ENCODE measurements at regions not wholly inside any gene's neighbourhood (a gene's known extent, or its start where the extent isn't known, plus 50 kb on each side); places are given as distances from the start of the nearest gene placed in this dataset.

DNA sequence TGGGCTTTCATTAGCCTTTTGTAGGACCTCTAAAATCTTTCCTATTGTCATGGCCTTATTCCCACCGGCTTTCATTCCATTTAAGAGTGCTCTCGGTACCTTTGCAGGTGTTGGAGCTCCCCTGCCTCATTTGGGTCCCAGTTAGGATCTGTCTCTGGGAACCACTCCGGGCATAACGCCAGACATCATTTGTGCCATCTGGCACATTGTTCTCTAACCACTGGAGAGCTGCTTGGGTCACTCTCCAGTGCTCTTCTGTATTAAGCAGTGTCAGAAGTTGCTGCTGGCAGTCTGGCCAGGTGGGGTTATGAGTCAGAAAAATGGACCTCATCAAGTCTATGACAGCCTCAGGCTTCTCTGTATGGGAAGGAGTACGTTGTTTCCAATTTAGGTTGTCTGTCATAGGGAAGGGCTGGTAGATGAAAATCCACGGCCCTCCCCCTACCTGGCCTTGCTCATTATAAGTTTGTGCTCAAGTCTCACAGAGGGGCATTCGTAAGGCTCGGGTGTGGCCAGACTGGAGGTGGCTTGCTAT, 62.9 kb upstream of the MOCS1 start:
- no peak overlapping the region for H3K27ac ChIP-seq
- 0 out of 2 replicates have a peak, but pooled peaks cover 5% of the 10 kb centered on the region for H3K9me3 ChIP-seq (ENCODE audit: insufficient read depth, low read depth)
- H3K4me3 ChIP-seq = no peak overlapping the region
- intact Hi-C loops (cut with micrococcal nuclease; ENCODE audit: unreplicated experiment) = no loop called here
- no peaks in the 10 kb centered on the region for H4K20me1 ChIP-seq (ENCODE audit: insufficient read depth)
- H3K27me3 ChIP-seq (ENCODE audit: insufficient read depth, low read depth) = no peaks in the 10 kb centered on the region
- no peaks in the 10 kb centered on the region for H3K36me3 ChIP-seq (ENCODE audit: low read depth)
- H3K9me2 ChIP-seq (ENCODE audit: insufficient read depth) = no peaks in the 10 kb centered on the region
- H3K4me1 ChIP-seq (replicated peaks; ENCODE audit: insufficient read depth) = no peaks in the 10 kb centered on the region
- no peak for DNase-seq
- H2AFZ ChIP-seq = no peak overlapping the region
- TF ChIP-seq CTCF (conservative IDR thresholded peaks at IDR 0.05) (no peak), EZH2 (IDR thresholded peaks at IDR 0.05; ENCODE audit: low read depth) (no peak)
- POLR2A ChIA-PET (ENCODE audit: unreplicated experiment) = no interaction called here
- no peaks in the 10 kb centered on the region for H3K79me2 ChIP-seq (ENCODE audit: low read depth)
- H3F3A ChIP-seq (ENCODE audit: insufficient read depth, low read depth) = no peaks in the 10 kb centered on the region
- CTCF ChIA-PET = no interaction called here
- BruUV-seq (replicated peaks) = no TSS peak
- H3K4me2 ChIP-seq = no peak overlapping the region

DNA sequence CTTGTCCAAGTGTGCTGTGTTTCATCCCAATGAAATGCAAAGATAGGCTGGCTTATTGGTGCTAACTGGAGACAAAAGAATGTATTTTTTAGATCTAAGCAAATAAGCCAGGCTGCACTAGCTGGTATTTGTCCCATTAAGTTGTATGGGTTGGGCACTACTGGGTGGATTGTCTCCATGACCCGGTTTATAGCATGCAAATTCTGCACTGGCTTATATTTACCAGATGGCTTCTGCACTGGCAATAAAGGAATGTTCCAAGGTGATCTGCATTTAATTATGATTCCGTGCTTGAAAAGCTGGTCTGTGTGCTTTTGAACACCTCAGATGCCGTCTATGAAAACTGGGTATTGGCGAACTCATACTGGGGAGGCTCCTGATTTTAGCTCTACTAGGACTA, 61.4 kb upstream of the MOCS1 start:
- BruUV-seq (replicated peaks) = no TSS peak
- no peaks in the 10 kb centered on the region for H3K9me2 ChIP-seq (ENCODE audit: insufficient read depth)
- no peak overlapping the region for H3K27ac ChIP-seq
- no peak overlapping the region for H3K4me2 ChIP-seq
- H3F3A ChIP-seq (ENCODE audit: insufficient read depth, low read depth) = no peaks in the 10 kb centered on the region
- H3K4me1 ChIP-seq (replicated peaks; ENCODE audit: insufficient read depth) = no peaks in the 10 kb centered on the region
- DNase-seq = no peak
- intact Hi-C loops (cut with micrococcal nuclease; ENCODE audit: unreplicated experiment) = no loop called here
- H3K4me3 ChIP-seq = no peak overlapping the region
- H3K9me3 ChIP-seq (ENCODE audit: insufficient read depth, low read depth) = 0 out of 2 replicates have a peak, but pooled peaks cover 5% of the 10 kb centered on the region
- CTCF ChIA-PET = no interaction called here
- POLR2A ChIA-PET (ENCODE audit: unreplicated experiment) = no interaction called here
- no peaks in the 10 kb centered on the region for H3K79me2 ChIP-seq (ENCODE audit: low read depth)
- no peaks in the 10 kb centered on the region for H3K36me3 ChIP-seq (ENCODE audit: low read depth)
- TF ChIP-seq EZH2 (IDR thresholded peaks at IDR 0.05; ENCODE audit: low read depth) = no peak
- TF ChIP-seq CTCF (conservative IDR thresholded peaks at IDR 0.05) = no peak
- H3K27me3 ChIP-seq (ENCODE audit: insufficient read depth, low read depth) = no peaks in the 10 kb centered on the region
- no peak overlapping the region for H2AFZ ChIP-seq
- no peaks in the 10 kb centered on the region for H4K20me1 ChIP-seq (ENCODE audit: insufficient read depth)

DNA sequence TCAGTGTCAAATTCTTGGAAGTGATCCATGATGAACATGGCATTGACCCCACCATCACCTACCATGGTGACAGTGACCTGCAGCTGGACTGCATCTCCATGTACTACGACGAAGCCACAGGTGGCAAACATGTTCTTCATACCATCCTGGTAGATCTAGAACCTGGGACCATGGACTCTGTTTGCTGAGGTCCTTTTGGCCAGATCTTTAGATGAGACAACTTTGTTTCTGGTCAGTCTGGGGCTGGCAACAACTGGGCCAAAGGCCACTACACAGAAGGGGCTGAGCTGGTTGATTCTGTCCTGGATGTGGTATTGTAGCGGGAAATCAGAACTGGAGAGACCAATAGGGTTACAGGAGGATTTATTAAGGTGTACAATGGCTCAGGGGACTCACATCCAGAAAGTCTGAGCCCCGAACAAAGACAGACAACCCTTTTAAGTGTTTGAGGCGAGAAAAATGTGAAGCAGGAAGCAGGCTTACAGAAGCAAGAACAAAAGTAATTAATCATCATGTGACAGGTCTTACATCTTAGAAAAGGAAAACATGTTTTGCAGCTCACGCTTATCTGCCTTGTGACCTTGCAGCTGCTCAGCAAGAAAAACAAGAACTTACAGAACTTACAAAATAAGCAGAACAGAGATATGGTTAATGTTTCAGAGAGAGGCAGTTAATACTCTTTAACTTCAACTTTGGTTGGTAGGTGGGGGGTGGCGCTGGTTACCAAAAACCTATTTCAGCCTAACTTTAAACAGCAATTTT, 58.8 kb upstream of the MOCS1 start:
- Histone ChIP-seq H3K36me3 (ENCODE audit: low read depth) (no peaks in the 10 kb centered on the region), H3K4me1 (replicated peaks; ENCODE audit: insufficient read depth) (no peaks in the 10 kb centered on the region), H3K27me3 (ENCODE audit: insufficient read depth, low read depth) (no peaks in the 10 kb centered on the region), H3F3A (ENCODE audit: insufficient read depth, low read depth) (no peaks in the 10 kb centered on the region), H3K79me2 (ENCODE audit: low read depth) (no peaks in the 10 kb centered on the region), H4K20me1 (ENCODE audit: insufficient read depth) (no peaks in the 10 kb centered on the region), H2AFZ (no peak overlapping the region), H3K4me3 (no peak overlapping the region), H3K4me2 (no peak overlapping the region), H3K9me3 (ENCODE audit: insufficient read depth, low read depth) (0 out of 2 replicates have a peak, but pooled peaks cover 5% of the 10 kb centered on the region), H3K9me2 (ENCODE audit: insufficient read depth) (no peaks in the 10 kb centered on the region), H3K27ac (no peak overlapping the region)
- intact Hi-C loops (cut with micrococcal nuclease; ENCODE audit: unreplicated experiment) = no loop called here
- no TSS peak for BruUV-seq (replicated peaks)
- TF ChIP-seq EZH2 (IDR thresholded peaks at IDR 0.05; ENCODE audit: low read depth) (no peak), CTCF (conservative IDR thresholded peaks at IDR 0.05) (no peak)
- ChIA-PET POLR2A (ENCODE audit: unreplicated experiment) (no interaction called here), CTCF (no interaction called here)
- no peak for DNase-seq
